Keratinocyte (primary cell): ENCODE measurements at regions not wholly inside any gene's neighbourhood (a gene's known extent, or its start where the extent isn't known, plus 50 kb on each side); places are given as distances from the start of the nearest gene placed in this dataset.
A peak's percentile ranks its signal among the peaks of the same experiment; 100 is the strongest.

Experiments used
- DNase-seq: peaks from one replicate; pipeline ENCODE4 v3.0.0-alpha.2; 2011; ENCODE audit warnings: low read depth, missing footprints, low spot score
- FAIRE-seq: peaks from 2 replicates; lab custom pipeline; 2011; peaks lifted over from hg19 to GRCh38; lab: Jason Lieb, UNC
- H2AFZ ChIP-seq: 2 replicates; pipeline ENCODE4 v1.6.0; 2012; ENCODE audit warnings: low read length, control low read depth, inconsistent platforms; ENCODE audit not compliant: control insufficient read depth
- H3K27ac ChIP-seq: 2 replicates; pipeline ENCODE4 v1.5.1; 2011; ENCODE audit warnings: low read length; ENCODE audit not compliant: control insufficient read depth, insufficient read depth
- H3K27me3 ChIP-seq: 3 replicates; pipeline ENCODE4 v1.6.0; 2011; ENCODE audit warnings: low read length; ENCODE audit not compliant: control insufficient read depth, insufficient read depth; ENCODE audit errors: extremely low read depth
- H3K36me3 ChIP-seq, 2 experiments: 2 replicates in 1 of 2; 3 replicates in 1 of 2; pipeline ENCODE4 v1.5.1; 2011; ENCODE audit warnings: low read length in 2 of 2, mild to moderate bottlenecking in 1 of 2; ENCODE audit not compliant: control insufficient read depth in 2 of 2, insufficient read depth in 2 of 2; ENCODE audit errors: extremely low read depth in 1 of 2
- H3K4me1 ChIP-seq: 3 replicates; pipeline ENCODE4 v1.5.1; 2011; ENCODE audit warnings: low read length; ENCODE audit not compliant: control insufficient read depth, insufficient read depth; ENCODE audit errors: extremely low read depth
- H3K4me2 ChIP-seq: 3 replicates; pipeline ENCODE4 v1.6.0; 2011; ENCODE audit warnings: low read depth, low read length; ENCODE audit not compliant: control insufficient read depth, insufficient read depth; ENCODE audit errors: extremely low read depth
- H3K4me3 ChIP-seq, 3 experiments: fragments of 200-600 bp in 1 of 3; sonication (generic) in 1 of 3; 2 replicates in 2 of 3; 3 replicates in 1 of 3; pipeline ENCODE4 v1.5.1; 2011 to 2016; ENCODE audit warnings: low read length in 3 of 3, mild to moderate bottlenecking in 3 of 3, control low read depth in 2 of 3, inconsistent platforms in 1 of 3, low read depth in 1 of 3, mixed read lengths in 1 of 3, mixed run types in 1 of 3, moderate library complexity in 1 of 3; ENCODE audit not compliant: control insufficient read depth in 2 of 3, insufficient read depth in 2 of 3; ENCODE audit errors: extremely low read depth in 1 of 3
- H3K79me2 ChIP-seq: 2 replicates; pipeline ENCODE4 v1.6.0; 2012; ENCODE audit warnings: low read length; ENCODE audit not compliant: control insufficient read depth, insufficient read depth
- H3K9ac ChIP-seq: 3 replicates; pipeline ENCODE4 v1.6.0; 2011; ENCODE audit warnings: low read length; ENCODE audit not compliant: control insufficient read depth, insufficient read depth; ENCODE audit errors: extremely low read depth
- H3K9me1 ChIP-seq: 3 replicates; pipeline ENCODE4 v1.6.0; 2011; ENCODE audit warnings: low read length; ENCODE audit not compliant: control insufficient read depth, insufficient read depth; ENCODE audit errors: extremely low read depth
- H3K9me3 ChIP-seq: 2 replicates; pipeline ENCODE4 v1.5.1; 2012; ENCODE audit warnings: low read depth, low read length; ENCODE audit not compliant: control insufficient read depth
- H4K20me1 ChIP-seq: 3 replicates; pipeline ENCODE4 v1.6.0; 2011; ENCODE audit warnings: low read length; ENCODE audit not compliant: control insufficient read depth, insufficient read depth; ENCODE audit errors: extremely low read depth
- EZH2 ChIP-seq: IDR thresholded peaks from one replicate; pipeline ENCODE4 v1.6.1; 2012; ENCODE audit warnings: inconsistent platforms, mild to moderate bottlenecking, low read length, moderate library complexity
- dilution Hi-C: fragments of 300-500 bp; cut with MboI; formaldehyde crosslinking; loops from one replicate; pipeline ENCODE4 v1.7.0; 2020; ENCODE audit warnings: low sequenced_read_pairs; ENCODE audit not compliant: extremely low pct_ligation_motif_present
- TF ChIP-seq, protein P1 (sequence below), 3 experiments: IDR thresholded peaks in 1 of 3; conservative IDR thresholded peaks in 1 of 3; optimal IDR thresholded peaks in 1 of 3; 2 replicates in 2 of 3; 3 replicates in 1 of 3; pipeline versions ENCODE3 to v1.5.1; 2011; ENCODE audit warnings: low read length in 3 of 3, mild to moderate bottlenecking in 3 of 3, moderate library complexity in 2 of 3, control low read depth in 1 of 3, inconsistent platforms in 1 of 3; ENCODE audit not compliant: insufficient read depth in 2 of 3; ENCODE audit errors: extremely low read depth in 1 of 3

DNA sequence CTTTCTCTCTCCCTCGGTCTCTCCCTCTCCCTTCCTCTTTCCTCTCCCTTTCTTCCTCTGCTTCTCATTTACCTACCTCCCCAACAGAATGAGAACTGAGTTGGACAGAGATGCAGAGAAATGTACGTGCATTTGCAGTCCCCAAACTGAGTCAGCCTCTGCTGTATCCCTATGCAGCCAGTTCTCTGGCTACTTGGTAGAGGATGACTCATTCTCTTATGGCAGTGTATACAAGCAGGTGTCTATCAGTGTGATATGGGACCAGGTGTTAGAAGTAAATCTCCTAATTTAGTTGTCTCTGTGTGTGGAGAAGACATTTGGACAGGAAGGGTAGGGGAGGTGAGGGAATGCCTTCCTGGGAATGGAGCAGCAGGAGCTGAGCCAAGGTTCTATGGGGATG, 470.8 kb downstream of the CD109 start:
- no peak for FAIRE-seq
- no peaks in the 10 kb centered on the region for H3K9me3 ChIP-seq
- no peaks in the 10 kb centered on the region for H3K79me2 ChIP-seq
- H3K4me3 ChIP-seq = no peak overlapping the region
- H2AFZ ChIP-seq = no peak overlapping the region
- H3K9ac ChIP-seq = no peak overlapping the region
- peak; percentile 2 for DNase-seq
- H3K27ac ChIP-seq = no peak overlapping the region
- TF ChIP-seq EZH2 = no peak
- TF ChIP-seq, protein P1, sequence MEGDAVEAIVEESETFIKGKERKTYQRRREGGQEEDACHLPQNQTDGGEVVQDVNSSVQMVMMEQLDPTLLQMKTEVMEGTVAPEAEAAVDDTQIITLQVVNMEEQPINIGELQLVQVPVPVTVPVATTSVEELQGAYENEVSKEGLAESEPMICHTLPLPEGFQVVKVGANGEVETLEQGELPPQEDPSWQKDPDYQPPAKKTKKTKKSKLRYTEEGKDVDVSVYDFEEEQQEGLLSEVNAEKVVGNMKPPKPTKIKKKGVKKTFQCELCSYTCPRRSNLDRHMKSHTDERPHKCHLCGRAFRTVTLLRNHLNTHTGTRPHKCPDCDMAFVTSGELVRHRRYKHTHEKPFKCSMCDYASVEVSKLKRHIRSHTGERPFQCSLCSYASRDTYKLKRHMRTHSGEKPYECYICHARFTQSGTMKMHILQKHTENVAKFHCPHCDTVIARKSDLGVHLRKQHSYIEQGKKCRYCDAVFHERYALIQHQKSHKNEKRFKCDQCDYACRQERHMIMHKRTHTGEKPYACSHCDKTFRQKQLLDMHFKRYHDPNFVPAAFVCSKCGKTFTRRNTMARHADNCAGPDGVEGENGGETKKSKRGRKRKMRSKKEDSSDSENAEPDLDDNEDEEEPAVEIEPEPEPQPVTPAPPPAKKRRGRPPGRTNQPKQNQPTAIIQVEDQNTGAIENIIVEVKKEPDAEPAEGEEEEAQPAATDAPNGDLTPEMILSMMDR (optimal IDR thresholded peaks at IDR 0.05 in 1 of 3, IDR thresholded peaks at IDR 0.05 in 1 of 3, conservative IDR thresholded peaks at IDR 0.05 in 1 of 3; ENCODE audit: extremely low read depth in 1 of 3, insufficient read depth in 2 of 3, low read length in 3 of 3) = no peak
- no peaks in the 10 kb centered on the region for H3K36me3 ChIP-seq
- no peaks in the 10 kb centered on the region for H3K27me3 ChIP-seq
- dilution Hi-C loops = no loop called here
- no peaks in the 10 kb centered on the region for H3K9me1 ChIP-seq
- no peak overlapping the region for H3K4me2 ChIP-seq
- no peaks in the 10 kb centered on the region for H3K4me1 ChIP-seq
- no peaks in the 10 kb centered on the region for H4K20me1 ChIP-seq

DNA sequence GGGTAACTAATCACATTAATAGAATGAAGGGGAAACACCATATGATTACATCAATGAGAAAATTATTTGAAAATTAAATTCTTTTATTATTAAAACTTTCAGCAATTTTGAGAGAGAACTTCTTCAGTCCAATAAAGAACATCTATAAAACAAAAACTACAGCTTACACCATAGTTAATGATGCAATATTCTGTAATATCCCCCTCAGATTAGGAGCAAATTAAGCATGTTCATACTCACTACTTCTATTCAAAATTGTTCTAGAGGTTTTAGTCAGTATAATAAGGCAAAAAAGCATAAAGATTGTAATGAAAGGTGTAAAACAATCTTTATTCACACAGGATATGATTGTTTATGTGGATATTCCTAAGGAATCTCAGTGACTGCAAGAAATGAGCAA, 465.4 kb downstream of the CD109 start:
- no peak for TF ChIP-seq EZH2
- TF ChIP-seq, protein P1 (optimal IDR thresholded peaks at IDR 0.05 in 1 of 3, IDR thresholded peaks at IDR 0.05 in 1 of 3, conservative IDR thresholded peaks at IDR 0.05 in 1 of 3; ENCODE audit: extremely low read depth in 1 of 3, insufficient read depth in 2 of 3, low read length in 3 of 3) = no peak
- Histone ChIP-seq H3K4me2 (no peak overlapping the region), H2AFZ (no peak overlapping the region), H3K9me1 (no peaks in the 10 kb centered on the region), H3K9me3 (no peaks in the 10 kb centered on the region), H3K4me3 (no peak overlapping the region), H3K27ac (no peak overlapping the region), H3K27me3 (peaks cover 2% of the 10 kb centered on the region), H4K20me1 (no peaks in the 10 kb centered on the region), H3K4me1 (no peaks in the 10 kb centered on the region), H3K36me3 (no peaks in the 10 kb centered on the region), H3K79me2 (no peaks in the 10 kb centered on the region), H3K9ac (no peak overlapping the region)
- dilution Hi-C loops = no loop called here
- DNase-seq = no peak
- FAIRE-seq = no peak
